Left cardiac atrium (tissue), 4 donors: ENCODE measurements at regions not wholly inside any gene's neighbourhood (a gene's known extent, or its start where the extent isn't known, plus 50 kb on each side); places are given as distances from the start of the nearest gene placed in this dataset.
"Not testable (repeated sequence)": the region's sequence is repeated elsewhere in the genome, so short reads cannot be mapped to it uniquely, and the experiment has no call there.

Experiments used
- ATAC-seq, 2 donors: fragments of 200-7000 bp; cut with Tn5 transposase; one replicate each; pipeline ENCODE4 v1.9.1; 2020; ENCODE audit warnings: mild to moderate bottlenecking in 2 of 2, moderate library complexity in 2 of 2
- DNase-seq: peaks from one replicate; pipeline ENCODE4 v3.0.0-alpha.2; 2020
- intact Hi-C, 2 donors: fragments of 100-400 bp; cut with DNase I; formaldehyde crosslinking; loops; one replicate each; pipeline versions ENCODE4 v1.14.1 to v1.15.1; 2022 to 2023
- donor health status: DM: no; HTN: yes; CAD: no.
- donor health status: DM: no; HTN: yes; CAD: no; lungs with severe emphysema.
- donor health status: DM: yes; HTN: yes; CAD: no.
- donor health status: Dilated cardiomyopathy.

DNA sequence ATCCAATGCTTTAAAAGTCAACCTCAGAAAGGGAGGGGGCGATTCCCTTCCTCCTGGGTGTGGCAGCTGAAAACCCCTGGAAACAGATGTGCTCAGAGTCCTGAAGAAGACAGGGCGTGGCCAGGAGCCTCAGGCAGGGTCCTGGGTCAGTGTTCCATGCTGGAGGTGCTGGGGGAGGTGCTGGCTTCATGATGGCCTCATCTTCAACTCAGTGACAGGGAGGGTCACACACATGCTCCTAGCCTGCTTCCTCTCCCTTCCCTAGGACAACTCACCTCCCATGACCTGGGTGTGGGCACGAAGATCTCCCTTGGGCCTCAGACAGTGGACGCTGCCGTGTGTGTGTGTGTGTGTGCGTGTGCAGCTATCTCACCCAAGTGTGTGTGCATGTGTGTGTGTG, 245.6 kb upstream of the B3GAT1 start:
- intact Hi-C loops = no loop called here
- DNase-seq = no peak
- no peak for ATAC-seq

DNA sequence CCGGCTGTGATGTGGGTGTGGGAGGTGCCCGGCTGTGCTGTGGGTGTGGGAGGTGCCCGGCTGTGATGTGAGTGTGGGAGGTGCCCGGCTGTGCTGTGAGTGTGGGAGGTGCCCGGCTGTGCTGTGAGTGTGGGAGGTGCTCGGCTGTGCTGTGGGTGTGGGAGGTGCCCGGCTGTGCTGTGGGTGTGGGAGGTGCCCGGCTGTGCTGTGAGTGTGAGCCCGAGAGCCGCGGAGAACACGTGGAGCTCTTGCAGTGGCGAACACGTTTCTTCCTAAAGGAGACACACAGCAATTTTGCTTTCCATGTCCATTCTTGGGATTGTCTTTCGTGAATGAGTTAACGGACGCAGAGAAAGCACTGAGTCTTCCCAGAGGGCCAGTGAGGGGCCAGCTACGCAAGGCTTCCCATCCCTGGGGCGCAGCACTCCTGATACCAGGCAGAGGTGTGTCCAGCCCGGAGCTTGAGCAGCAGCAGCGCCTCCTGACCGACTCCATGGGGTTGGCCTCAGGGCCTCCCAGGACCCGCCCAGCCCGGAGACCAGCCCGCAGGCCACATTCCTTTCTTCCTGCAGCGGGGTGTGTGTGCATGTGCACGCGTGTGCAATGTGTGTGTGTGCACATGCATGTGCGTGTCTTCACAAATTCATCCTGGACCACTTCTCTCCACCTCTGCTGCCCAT, 245.0 kb upstream of the B3GAT1 start:
- no peak for ATAC-seq
- no peak for DNase-seq
- intact Hi-C loops = no loop called here

DNA sequence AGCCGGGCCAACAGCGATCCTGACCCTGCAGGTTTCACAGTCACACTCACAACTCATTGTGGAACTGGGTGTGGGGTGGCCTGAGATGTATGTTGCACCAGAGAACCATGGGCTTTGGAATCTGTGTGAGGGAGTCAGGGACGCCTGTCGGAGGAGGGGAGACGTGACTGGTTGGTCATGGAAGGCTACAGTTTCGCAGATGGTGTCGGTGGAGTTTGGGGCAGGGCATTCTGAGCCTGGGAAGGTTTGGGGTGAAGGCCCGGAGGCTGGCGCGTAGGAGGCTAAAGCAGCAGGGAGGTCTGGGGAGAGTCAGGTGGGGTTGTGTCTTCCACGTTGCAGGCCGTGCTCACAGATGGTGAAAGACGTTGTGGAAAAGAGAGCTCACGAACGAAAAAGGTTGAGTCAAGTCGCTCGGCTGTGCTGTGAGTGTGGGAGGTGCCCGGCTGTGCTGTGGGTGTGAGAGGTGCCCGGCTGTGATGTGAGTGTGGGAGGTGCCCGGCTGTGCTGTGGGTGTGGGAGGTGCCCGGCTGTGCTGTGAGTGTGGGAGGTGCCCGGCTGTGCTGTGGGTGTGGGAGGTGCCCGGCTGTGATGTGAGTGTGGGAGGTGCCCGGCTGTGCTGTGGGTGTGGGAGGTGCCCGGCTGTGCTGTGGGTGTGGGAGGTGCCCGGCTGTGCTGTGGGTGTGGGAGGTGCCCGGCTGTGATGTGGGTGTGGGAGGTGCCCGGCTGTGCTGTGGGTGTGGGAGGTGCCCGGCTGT, 244.2 kb upstream of the B3GAT1 start:
- intact Hi-C loops, DNase-seq, ATAC-seq: not testable (repeated sequence)

DNA sequence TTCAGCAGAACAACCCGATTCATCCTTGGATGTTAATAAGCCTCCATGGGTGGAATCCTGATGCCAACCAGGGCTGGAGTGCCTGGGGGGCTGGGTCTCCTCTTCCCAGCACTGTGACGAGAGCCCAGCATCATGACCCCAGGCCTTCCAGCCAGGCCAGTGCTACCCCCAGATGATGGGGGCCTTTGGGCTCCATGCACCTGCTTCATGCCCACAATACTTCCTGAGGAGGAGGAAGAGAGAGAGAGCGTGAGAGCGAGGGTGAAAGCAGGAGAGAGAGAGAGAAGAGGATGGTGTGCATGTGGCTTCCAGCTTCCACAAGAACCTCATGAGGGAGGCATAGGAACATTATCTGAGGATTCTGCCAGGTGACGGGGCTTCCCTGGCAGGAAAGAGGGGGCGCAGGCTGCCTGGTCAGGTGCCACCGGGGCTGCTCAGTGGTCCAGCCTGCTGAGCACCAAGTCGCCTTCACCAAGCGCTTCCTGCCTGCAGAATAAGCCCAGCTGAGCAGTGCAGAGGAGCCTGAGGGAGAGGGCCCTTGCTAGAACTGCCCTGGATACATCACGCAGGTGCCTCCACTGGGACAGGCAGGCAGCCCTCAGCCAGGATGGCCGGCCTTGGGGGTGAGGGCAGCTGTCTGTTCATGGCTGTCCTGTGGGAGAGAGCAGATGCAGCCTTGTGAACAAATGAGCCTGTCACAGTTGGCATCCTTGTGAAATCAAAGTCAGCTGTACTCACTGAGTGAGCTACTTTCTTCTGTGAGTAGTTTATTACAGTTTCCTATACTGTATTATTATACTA, 243.3 kb upstream of the B3GAT1 start:
- DNase-seq (no peak), ATAC-seq (no peak)
- intact Hi-C loops = no loop called here

DNA sequence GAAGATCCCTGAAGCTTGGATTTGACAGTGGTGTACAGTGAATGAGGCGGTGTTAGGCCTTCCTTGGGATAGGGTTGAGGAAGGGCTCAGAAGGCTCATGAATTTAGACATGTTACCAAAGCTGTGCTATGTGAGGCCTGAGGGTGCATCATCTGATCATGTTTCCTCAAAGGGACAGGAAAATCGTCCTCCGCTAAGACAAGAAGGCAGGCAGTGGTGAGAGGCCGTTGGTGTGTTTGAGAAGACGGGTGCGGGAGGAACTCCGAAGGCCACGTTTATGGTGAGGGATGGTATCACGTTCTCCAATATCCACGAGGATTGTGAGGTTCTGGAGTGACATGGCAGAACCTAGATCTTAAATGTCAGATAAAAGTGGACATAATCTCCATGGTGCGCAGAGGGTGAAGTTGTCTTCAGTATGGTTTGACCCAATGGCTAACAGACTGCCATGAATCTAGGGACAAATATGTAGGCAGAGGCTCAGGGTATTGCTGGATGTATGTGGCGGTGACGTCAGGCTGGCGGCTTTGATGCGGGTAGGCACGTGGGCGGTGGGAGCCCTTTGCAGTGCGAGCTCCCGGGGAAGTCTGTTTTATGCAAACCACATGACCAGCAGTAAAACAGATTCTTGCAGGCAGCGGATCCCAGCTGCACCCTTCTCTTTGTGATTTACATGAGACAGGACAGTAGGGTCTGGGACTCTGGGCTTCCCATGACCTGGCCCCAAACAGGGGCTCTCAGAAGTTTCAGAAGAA, 242.3 kb upstream of the B3GAT1 start:
- intact Hi-C loops = no loop called here
- ATAC-seq (no peak), DNase-seq (no peak)

DNA sequence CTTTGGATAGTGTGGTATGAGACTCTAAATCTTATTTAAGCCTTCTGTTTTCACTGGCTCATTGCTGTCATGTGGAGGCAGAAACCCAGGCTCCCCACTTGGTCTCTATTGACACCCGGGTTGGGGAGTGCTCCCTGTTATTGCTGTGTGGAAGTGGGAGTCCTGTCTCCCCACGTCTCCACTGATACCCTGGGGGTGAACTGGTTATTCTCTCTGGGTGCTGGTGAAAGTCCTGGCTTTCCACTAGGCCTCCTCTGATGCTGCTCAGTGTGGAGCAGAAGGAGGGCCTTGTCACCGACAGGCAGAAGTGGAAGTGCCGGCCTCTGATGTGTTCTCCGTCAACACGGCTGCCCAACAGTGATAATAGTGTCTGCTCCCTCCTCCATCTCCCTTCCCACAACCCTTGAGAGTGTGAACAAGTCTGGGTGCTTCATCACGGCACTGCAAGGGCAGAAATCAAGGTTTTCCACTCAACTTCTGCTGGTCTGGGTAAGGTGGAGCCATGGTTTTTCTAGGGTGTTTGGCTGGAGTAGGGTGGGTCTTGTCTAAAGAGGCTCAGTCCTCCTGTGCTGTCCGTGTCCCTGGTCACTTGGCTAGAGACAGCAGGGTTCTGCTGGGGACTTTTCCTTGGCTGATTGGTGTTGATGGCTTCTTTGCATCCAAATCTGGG, 240.7 kb upstream of the B3GAT1 start:
- DNase-seq (no peak), ATAC-seq (no peak)
- intact Hi-C loops = no loop called here

DNA sequence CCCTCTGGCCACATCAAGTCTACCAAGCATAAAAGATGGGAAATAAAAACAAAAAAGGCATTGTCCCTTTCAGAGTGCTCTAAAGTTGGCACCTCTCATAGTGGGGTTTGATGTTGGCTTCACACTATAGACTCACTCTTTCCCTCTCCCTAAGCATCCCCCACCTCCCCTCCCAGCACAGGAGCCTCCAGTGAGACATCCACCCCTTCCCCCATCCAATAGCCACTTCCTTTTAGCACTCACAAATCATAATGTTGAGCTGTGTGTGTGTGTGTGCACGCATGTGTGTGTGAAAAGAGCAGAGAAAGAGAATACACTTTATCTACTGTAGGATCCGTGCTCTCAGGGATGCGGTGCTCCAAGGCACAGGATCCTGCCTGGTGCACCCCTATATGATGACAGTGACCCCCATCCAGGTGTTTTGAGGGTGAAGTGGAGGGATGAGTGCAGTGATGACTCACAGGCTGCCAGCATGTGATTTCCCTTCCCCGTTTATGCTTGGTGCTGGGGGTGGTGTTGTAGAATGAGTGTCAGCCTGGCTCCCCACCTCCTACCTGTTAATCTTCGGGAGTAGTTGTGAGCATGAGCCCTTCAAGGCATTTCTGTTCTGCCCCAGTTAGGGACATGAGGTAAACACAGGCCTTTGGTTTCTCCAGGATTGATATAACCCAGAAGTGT, 235.2 kb upstream of the B3GAT1 start:
- intact Hi-C loops = no loop called here
- DNase-seq (no peak), ATAC-seq (no peak)

DNA sequence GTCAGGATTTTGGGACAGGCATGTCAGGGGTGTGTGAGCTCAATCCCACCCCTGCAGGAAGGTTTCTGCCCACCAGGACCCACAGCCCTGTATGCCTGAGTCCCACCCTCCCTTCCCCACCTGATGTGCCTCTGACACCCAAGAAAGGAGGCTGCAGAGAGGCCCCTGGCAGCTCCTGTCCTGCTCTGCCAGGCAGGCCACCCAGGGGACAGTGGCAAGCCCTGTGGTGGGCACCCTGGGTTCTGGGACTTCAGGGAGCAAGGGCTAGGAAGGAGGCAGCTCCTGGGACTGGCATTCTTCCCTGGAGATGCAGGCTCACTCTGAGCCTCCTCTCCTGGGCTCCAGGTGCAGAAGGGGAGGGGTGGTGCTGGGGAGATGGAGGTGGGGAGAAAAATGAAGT, 234.5 kb upstream of the B3GAT1 start:
- no peak for ATAC-seq
- DNase-seq = no peak
- intact Hi-C loops = no loop called here

DNA sequence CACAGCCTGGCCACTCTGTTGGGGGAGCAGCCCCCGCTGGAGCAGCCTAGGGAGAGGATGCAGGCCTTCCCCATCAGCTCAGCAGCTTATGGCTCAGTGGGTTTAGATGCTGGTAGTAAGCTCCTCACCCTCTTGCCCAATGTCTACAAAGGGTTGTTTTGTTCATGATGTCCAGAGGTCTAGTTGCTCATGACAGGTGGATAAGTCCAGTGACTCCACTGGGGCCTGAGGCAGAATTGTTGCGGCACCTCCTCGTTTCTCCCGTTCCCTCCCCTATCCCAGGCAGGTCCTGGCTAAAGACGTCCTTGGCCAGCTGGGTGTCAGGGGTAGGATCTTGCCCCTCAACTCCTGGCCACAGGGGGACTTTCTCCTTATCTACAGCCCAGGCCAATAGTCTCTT, 233.5 kb upstream of the B3GAT1 start:
- intact Hi-C loops = no loop called here
- DNase-seq = no peak

DNA sequence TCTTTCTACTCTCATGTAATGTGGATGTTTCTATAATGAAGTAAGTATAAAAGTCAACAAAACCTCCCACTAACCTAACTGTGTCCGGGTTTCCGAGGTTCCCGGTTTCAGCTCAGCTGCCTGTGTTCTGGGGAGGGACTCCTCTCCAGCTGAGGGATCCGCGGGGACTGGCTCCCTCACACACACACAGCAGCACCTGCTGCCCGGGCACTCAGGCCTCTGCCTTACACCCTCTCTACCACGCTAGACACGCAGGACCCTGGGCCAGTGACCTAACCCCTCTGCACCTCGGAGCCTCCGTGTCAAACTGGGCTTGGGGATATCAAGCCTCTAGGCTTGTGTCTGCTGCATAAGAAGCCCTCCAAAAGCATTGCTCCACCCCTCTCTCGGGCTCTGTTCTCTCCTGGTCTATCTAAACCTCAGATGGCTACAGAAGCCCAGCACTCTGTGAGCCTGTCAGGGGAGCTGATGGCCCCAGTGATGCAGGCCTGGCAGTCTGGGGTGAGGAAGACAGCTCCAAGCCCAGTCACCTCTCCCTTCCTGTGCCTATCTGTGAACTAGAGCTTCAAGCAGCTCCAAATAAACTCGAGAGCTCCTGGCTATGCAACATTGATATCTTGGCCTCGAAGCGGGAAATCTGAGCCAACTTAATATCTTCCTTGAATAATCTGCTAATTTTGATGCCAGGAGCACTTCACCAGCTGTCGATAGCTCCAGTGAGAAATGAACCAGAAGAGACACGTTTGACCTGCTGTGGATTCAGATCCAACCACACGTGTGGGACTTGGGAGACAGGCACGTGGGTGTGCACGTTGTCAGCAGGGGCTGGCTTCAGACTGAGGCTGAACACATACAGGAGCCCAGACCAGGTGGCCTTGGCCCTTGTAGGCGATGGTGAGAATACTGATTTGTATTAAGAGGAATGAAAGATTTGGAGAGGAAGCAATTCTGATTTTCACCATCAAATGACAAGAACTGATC, 232.7 kb upstream of the B3GAT1 start:
- intact Hi-C loops = no loop called here
- no peak for DNase-seq
- peak; percentile 41 to 65 for ATAC-seq

More for the DNA sequence above, 233.5 kb upstream of the B3GAT1 start:
- no peak for ATAC-seq

DNA sequence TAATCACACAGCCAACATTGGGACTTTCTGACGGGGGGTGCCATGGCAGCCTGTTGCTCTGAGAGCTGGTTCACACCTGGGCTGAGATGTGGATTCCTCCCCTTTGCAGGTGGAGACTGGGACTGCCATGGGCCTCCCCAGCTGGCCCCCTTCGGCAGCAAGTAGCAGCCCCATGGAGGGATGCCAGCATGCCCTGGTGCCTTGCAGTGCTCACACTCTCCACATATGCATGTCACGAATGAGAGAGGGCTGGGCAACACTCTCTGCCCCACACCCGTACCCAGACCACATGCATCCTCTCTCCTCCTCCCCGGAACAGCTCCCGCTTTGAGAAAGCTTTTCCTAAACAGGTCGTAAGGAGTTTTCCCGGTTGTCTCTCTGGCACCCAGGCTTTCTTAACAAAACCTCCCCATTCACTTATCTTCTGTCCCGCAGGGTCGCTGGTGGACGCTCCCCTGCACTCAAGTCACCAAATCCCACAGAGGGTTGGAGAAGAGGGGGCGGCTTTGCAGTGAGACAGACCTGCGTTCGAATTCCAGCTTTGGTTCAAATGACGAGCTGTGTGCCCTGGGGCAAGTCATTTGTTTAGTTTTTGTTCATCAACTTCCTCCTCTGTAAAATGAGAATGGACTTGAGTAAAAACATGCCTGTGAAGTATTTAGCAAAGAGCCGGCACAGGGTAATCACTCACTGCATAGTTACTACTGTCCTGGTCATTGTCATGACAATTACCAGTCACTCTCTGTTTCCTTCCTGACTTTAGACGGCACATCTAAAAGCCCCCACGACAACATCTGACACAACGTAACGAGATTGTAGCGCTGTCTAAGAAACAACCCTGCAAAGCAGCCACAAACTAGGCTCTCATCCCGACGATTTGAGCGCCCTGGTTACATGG, 231.3 kb upstream of the B3GAT1 start:
- no peak for DNase-seq
- no peak for ATAC-seq
- intact Hi-C loops = no loop called here

DNA sequence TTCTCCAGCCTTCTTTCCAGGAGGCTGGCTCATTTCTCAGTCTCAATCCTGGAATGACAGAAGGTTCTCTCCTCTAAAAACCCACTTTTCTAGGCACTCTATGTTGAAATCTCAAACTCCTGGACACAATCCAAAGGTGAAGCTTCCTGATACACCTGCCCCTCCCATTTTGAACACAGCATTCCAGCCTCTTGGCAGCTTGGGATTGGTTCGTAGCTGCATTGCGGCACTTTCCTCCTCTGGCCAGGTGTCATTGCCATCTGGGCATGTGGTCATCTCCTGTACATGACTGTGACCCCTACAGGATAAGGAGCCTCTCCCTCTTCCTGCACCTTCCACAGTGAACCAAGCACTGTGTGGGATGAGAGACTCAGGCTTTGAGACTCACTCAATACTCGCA, 230.2 kb upstream of the B3GAT1 start:
- no peak for ATAC-seq
- DNase-seq = no peak
- intact Hi-C loops = no loop called here

DNA sequence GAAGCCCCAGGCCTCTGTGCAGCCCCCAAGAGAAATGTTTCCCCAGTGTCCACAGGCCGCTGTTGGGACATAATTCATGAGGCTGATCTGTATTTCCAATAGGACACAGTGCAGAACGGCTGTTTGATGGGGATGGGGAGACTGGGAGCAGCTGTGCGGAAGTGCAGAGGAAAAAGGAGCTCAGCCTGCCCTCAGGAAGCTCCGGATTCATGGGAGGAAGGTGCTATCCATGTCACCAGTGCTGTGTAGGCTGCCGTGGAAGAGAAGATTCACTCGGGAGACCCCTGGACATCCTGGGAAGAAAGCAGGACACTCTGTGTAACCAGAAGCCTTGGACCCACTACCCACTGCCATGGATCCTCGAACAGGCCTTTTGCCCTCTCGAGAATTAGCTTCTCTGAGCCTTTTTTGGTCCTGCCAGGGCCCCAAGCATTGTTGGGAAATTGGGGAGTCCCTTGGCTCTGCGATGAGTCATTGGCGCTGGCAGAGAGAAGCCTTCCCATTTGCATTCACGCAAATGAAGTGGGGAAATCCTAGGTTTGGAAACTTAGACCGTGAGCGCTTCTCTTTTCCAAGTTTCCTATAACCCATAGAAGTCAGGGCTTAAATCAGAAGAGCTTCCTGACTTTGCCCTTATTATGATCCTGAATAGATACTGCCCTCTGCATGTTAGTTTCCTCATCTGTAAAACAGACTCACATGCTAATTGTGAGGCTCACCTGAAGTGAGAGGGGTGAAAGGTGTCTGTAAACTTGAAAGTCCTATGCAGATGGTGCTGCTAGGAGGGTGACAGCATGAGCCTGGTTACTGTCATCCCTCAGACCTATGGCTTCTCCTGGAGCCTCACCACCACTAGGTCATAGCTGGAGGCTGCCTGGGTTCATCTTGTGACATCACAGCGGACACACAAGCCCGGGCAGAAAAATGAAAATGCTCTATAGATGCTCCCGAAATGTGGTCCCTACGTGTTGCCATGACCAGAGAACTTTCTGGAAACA, 229.2 kb upstream of the B3GAT1 start:
- intact Hi-C loops = no loop called here
- no peak for ATAC-seq
- no peak for DNase-seq

DNA sequence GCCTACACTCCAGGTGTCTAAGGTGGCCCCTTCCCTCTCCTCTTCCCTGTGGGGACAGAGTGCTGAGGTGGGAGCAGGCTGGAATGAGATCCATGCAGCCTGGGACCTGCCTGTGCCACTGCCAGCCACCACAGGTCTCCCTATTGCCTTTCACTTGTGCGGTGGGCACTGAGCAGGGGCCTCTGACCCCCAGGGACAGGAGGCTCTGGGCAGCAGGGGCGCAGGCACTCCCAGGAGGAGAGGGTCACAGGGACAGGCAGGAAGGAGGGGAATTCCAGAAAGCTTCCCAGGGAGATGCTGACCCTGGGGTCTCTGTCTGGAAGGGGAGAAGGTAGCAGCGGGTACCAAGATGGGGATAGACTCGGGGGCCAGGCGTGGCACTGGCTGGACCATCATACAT, 228.5 kb upstream of the B3GAT1 start:
- DNase-seq = no peak
- intact Hi-C loops = no loop called here
- ATAC-seq = no peak
